Lower lobe of right lung (tissue), 2 donors: ENCODE measurements at regions not wholly inside any gene's neighbourhood (a gene's known extent, or its start where the extent isn't known, plus 50 kb on each side); places are given as distances from the start of the nearest gene placed in this dataset.

Experiments used
- ATAC-seq, 2 donors: fragments of 200-7000 bp; cut with Tn5 transposase; one replicate each; pipeline ENCODE4 v1.9.1; 2020 to 2022; ENCODE audit warnings: mild to moderate bottlenecking in 2 of 2, moderate library complexity in 2 of 2
- DNase-seq: peaks from one replicate; pipeline ENCODE4 v3.0.0-alpha.2; 2020
- H3K27ac ChIP-seq: fragments of 200-600 bp; one replicate; pipeline ENCODE4 v1.8.0; 2022
- H3K27me3 ChIP-seq: fragments of 200-600 bp; one replicate; pipeline ENCODE4 v1.8.0; 2022; ENCODE audit warnings: low read depth
- H3K36me3 ChIP-seq: fragments of 200-600 bp; one replicate; pipeline ENCODE4 v1.8.0; 2022; ENCODE audit warnings: mild to moderate bottlenecking
- H3K4me1 ChIP-seq: fragments of 200-600 bp; one replicate; pipeline ENCODE4 v1.8.0; 2022
- H3K4me3 ChIP-seq: fragments of 200-600 bp; one replicate; pipeline ENCODE4 v1.8.0; 2022; ENCODE audit warnings: mild to moderate bottlenecking
- H3K9me3 ChIP-seq: fragments of 200-600 bp; one replicate; pipeline ENCODE4 v1.8.0; 2022
- CTCF ChIP-seq: fragments of 200-600 bp; IDR thresholded peaks from one replicate; pipeline ENCODE4 v1.8.0; 2022; ENCODE audit warnings: antibody characterized with exemption, mild to moderate bottlenecking
- intact Hi-C: fragments of 100-400 bp; cut with DNase I; formaldehyde crosslinking; loops from one replicate; pipeline ENCODE4 v1.11.0; 2022
- donor health status: DM: no; HTN: yes; CAD: no; lungs with severe emphysema.

- H3K4me1 ChIP-seq: no peaks in the 10 kb centered on the region
- no peak for ATAC-seq
- no peak overlapping the region for H3K4me3 ChIP-seq
- H3K27me3 ChIP-seq: no peaks in the 10 kb centered on the region
- no peak for TF ChIP-seq CTCF
- H3K27ac ChIP-seq: no peak overlapping the region
- no peaks in the 10 kb centered on the region for H3K36me3 ChIP-seq
- no peak for DNase-seq
- intact Hi-C loops: no loop called here
- no peaks in the 10 kb centered on the region for H3K9me3 ChIP-seq
Observed at GRCh38 chr6:40885139-40885774, 153.8 kb downstream of the UNC5CL start.

DNA sequence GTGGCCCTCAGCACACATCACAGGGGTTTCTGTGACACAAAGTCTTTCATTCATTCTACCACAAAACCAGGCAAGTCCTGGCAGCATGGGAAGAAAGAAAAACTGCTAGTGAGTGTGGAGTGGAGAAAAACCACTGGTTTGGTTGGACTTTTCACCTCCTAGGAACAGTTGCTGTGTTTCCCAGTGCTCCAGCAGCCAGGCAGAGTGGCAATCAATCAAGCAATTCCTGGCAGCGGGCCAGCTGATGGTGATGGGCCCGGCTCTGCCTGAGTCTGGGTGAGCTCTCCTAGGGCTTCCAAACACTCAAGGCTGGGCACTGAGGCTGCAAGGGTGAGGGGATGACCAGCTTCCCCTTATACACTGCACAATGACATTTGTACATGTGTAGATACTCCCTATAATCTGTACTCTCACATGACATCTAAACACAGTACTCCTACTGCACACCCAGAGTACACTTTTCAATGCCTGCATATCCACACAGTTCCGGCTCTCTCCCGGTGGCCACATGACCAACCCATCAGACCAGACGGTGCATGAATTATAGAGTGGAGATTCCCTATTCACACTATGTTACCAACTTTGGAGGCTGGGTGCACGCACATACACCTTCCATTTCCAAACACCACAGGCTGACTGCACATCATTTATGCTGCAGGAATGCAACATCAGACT is 156.6 kb downstream of the UNC5CL start:
- DNase-seq (no peak), ATAC-seq (no peak)
- H3K4me1 ChIP-seq: no peaks in the 10 kb centered on the region
- H3K4me3 ChIP-seq: no peak overlapping the region
- TF ChIP-seq CTCF: no peak
- no peak overlapping the region for H3K27ac ChIP-seq
- no peaks in the 10 kb centered on the region for H3K36me3 ChIP-seq
- H3K9me3 ChIP-seq: no peaks in the 10 kb centered on the region
- H3K27me3 ChIP-seq: no peaks in the 10 kb centered on the region
- intact Hi-C loops: no loop called here

DNA sequence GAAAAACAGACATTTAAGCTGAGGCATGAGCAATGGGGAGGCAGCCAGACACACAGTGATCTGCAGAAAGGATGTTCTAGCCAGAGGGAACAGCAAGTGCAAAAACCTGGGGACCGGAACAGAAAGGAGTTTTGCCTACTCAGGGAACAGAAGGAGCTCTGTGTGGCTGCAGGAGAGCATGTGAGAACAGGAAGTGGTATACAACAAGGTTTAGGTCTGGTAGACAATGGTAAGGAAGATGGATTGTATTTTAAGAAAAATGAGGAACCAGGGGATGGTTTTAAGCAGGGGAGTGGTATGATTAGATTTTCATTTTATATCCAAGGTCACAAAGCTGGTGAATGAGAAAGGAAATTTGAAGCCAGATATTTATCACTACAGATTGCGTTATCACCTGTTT is 157.5 kb downstream of the UNC5CL start:
- Histone ChIP-seq H3K27ac (no peak overlapping the region), H3K36me3 (no peaks in the 10 kb centered on the region), H3K9me3 (no peaks in the 10 kb centered on the region), H3K4me1 (no peaks in the 10 kb centered on the region), H3K4me3 (no peak overlapping the region), H3K27me3 (peaks cover 6% of the 10 kb centered on the region)
- DNase-seq: no peak
- intact Hi-C loops: no loop called here
- ATAC-seq: no peak
- no peak for TF ChIP-seq CTCF

DNA sequence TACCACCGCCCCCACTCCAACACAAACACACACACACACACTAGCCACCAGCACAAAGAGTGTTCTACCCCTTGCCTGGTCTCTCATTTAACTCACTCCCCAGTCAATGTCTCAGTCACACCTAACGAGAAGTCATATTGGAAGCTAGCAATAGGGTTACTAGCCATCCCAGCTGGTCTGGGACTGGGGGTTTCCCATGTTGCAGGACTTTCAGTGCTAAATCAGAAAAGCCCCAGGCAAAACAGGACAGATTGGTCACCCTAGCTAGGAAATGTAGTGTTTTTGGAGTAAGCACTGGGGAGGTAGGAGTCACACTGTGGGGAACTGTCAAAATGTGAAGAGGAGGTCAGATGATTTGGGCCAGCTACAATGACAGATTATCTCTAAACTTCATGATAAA is 158.1 kb downstream of the UNC5CL start:
- H3K27ac ChIP-seq: no peak overlapping the region
- DNase-seq (no peak), ATAC-seq (no peak)
- TF ChIP-seq CTCF: no peak
- no peaks in the 10 kb centered on the region for H3K9me3 ChIP-seq
- H3K36me3 ChIP-seq: no peaks in the 10 kb centered on the region
- intact Hi-C loops: no loop called here
- H3K4me3 ChIP-seq: no peak overlapping the region
- no peaks in the 10 kb centered on the region for H3K4me1 ChIP-seq
- H3K27me3 ChIP-seq: peaks cover 6% of the 10 kb centered on the region

DNA sequence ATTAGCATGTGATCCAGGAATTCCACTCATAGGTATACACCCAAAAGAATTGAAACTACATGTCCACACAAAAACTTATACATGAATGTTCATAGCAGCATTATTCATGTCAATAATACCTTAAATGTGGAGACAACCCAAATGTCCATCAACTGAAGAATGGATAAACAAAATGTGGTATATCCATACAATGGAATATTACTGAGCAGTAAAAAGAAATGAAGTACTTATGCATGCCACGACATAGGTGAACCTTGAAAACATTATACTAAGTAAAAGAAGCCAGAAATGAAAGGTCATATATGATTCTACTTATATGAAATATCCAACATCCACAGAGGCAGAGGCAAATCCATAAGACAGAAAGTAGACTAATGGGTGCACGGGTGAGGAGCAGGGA is 159.9 kb downstream of the UNC5CL start:
- Histone ChIP-seq H3K36me3 (no peaks in the 10 kb centered on the region), H3K4me3 (no peak overlapping the region), H3K27me3 (peaks cover 6% of the 10 kb centered on the region), H3K9me3 (no peaks in the 10 kb centered on the region), H3K4me1 (no peaks in the 10 kb centered on the region), H3K27ac (no peak overlapping the region)
- ATAC-seq (no peak), DNase-seq (no peak)
- TF ChIP-seq CTCF: no peak
- intact Hi-C loops: no loop called here
